Natural killer cell (primary cell): ENCODE measurements at regions not wholly inside any gene's neighbourhood (a gene's known extent, or its start where the extent isn't known, plus 50 kb on each side); places are given as distances from the start of the nearest gene placed in this dataset.

ENCODE experiments used
- ATAC-seq, 3 donors: fragments of 150-1000 bp in 2 of 3; fragments of 200-7000 bp in 1 of 3; cut with Tn5 transposase; 1 replicate in 1 of 3; 2 replicates in 2 of 3; pipeline ENCODE4 v1.10.0; 2021; ENCODE audit warnings: mild to moderate bottlenecking in 2 of 3, moderate library complexity in 2 of 3
- DNase-seq, 2 donors: peaks; one replicate each; pipeline versions ENCODE4 v3.0.0 to v3.0.0-alpha.2; 2013 to 2021; ENCODE audit warnings: mixed read lengths in 1 of 2
- H3K27ac ChIP-seq: one replicate; pipeline ENCODE4 v1.5.1; 2013; ENCODE audit warnings: mild to moderate bottlenecking, low read length
- H3K27me3 ChIP-seq: one replicate; pipeline ENCODE4 v1.6.1; 2013; ENCODE audit warnings: low read length; ENCODE audit not compliant: control insufficient read depth, insufficient read depth
- H3K36me3 ChIP-seq: one replicate; pipeline ENCODE4 v1.6.1; 2013; ENCODE audit warnings: low read length; ENCODE audit not compliant: control insufficient read depth, insufficient read depth
- H3K4me1 ChIP-seq: one replicate; pipeline ENCODE4 v1.6.1; 2013; ENCODE audit warnings: low read length; ENCODE audit not compliant: control insufficient read depth, insufficient read depth
- H3K4me3 ChIP-seq: one replicate; pipeline ENCODE4 v1.5.1; 2013; ENCODE audit warnings: low read length
- H3K9me3 ChIP-seq: one replicate; pipeline ENCODE4 v1.6.1; 2013; ENCODE audit warnings: low read length; ENCODE audit not compliant: control insufficient read depth, insufficient read depth
- H3K27ac Mint-ChIP-seq, 2 donors: one replicate each; pipeline ENCODE4 v1.8.0; 2022; ENCODE audit warnings: mild to moderate bottlenecking in 2 of 2, mixed read lengths in 2 of 2, moderate library complexity in 1 of 2
- H3K27me3 Mint-ChIP-seq, 2 donors: one replicate each; pipeline ENCODE4 v1.8.0; 2022; ENCODE audit warnings: low read depth in 2 of 2, mixed read lengths in 2 of 2
- H3K36me3 Mint-ChIP-seq: one replicate; pipeline ENCODE4 v1.8.0; 2022; ENCODE audit warnings: mixed read lengths
- H3K4me1 Mint-ChIP-seq, 2 donors: one replicate each; pipeline ENCODE4 v1.8.0; 2022; ENCODE audit warnings: mixed read lengths in 2 of 2
- H3K4me3 Mint-ChIP-seq: one replicate; pipeline ENCODE4 v1.8.0; 2022; ENCODE audit warnings: mild to moderate bottlenecking, moderate library complexity, mixed read lengths
- H3K9me3 Mint-ChIP-seq, 2 donors: one replicate each; pipeline ENCODE4 v1.8.0; 2022; ENCODE audit warnings: mixed read lengths in 2 of 2
- WGBS: methylation state at CpG from one replicate; pipeline ENCODE4 v1.1.7; 2013; ENCODE audit warnings: missing lambda C conversion rate; ENCODE audit not compliant: insufficient coverage; 5-methylcytosine and 5-hydroxymethylcytosine counted together
- intact Hi-C: fragments of 100-400 bp; cut with micrococcal nuclease; formaldehyde crosslinking; loops from one replicate; pipeline ENCODE4 v1.14.2; 2022
- TF ChIP-seq, protein P1 (sequence below): fragments of 200-600 bp; IDR thresholded peaks from one replicate; pipeline ENCODE4 v1.8.0; 2022; ENCODE audit warnings: antibody characterized with exemption

DNA sequence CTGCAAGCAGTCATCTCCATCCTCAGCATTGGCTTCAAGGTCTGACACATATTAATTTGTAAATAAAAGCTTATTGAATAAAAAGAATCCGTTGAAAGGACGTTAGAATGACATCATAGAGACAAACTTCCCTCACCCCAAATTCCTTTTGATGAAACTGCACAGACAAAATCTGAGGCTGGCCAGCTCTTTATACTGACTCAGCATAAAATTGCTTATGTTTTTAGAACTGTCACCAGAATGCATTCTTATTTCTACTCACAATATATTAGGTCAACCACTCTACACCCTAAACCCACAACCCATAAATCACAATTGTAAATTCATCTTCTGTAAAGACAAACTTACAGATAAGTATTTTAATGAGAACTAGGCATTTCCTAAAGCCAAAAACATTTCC is 359.2 kb upstream of the TEX13C start:
- ATAC-seq = no peak
- H3K36me3 ChIP-seq = no peaks in the 10 kb centered on the region
- TF ChIP-seq, protein P1, sequence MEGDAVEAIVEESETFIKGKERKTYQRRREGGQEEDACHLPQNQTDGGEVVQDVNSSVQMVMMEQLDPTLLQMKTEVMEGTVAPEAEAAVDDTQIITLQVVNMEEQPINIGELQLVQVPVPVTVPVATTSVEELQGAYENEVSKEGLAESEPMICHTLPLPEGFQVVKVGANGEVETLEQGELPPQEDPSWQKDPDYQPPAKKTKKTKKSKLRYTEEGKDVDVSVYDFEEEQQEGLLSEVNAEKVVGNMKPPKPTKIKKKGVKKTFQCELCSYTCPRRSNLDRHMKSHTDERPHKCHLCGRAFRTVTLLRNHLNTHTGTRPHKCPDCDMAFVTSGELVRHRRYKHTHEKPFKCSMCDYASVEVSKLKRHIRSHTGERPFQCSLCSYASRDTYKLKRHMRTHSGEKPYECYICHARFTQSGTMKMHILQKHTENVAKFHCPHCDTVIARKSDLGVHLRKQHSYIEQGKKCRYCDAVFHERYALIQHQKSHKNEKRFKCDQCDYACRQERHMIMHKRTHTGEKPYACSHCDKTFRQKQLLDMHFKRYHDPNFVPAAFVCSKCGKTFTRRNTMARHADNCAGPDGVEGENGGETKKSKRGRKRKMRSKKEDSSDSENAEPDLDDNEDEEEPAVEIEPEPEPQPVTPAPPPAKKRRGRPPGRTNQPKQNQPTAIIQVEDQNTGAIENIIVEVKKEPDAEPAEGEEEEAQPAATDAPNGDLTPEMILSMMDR = no peak

DNA sequence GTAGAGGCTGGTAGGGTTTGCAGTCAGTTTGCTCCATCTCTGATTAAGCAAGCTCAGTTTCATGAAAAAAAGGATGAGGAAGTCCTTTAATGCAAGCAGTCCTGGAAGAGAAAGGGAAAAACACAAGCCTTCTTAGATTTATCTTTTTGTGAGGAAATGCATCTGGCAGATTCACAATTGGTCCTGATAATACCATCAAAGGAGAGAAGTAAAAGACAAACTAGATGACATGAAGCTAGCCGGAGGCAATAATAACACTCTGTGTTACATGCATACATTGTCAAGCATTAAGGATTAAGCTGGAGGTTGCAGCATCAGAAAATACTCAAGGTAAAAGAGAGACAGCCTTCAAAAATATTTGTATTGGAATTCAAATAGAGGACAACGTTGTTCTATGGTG is 356.0 kb upstream of the TEX13C start, which contains the start of gene TENM1:
Gene TENM1, minus strand, starts transcription at position 101 of the 400 bp plus-strand sequence.
- no peak within 1 kb of the TSS for H3K4me3 Mint-ChIP-seq
- no peaks in the 10 kb centered on the region for H3K4me1 Mint-ChIP-seq
- 78% methylated on average over 2 of the region's 2 CpGs for WGBS
- no peaks in the 10 kb centered on the region for H3K36me3 ChIP-seq
- no peaks in the 10 kb centered on the region for H3K36me3 Mint-ChIP-seq
- DNase-seq (no peak), ATAC-seq (no peak)
- no peaks in the 10 kb centered on the region for H3K9me3 ChIP-seq
- TF ChIP-seq, protein P1 = no peak
- H3K27me3 Mint-ChIP-seq = peaks cover 0 to 7% of the 10 kb centered on the region in 2 donors
- no peak within 1 kb of the TSS for H3K4me3 ChIP-seq
- no peaks in the 10 kb centered on the region for H3K27me3 ChIP-seq
- no peak within 1 kb of the TSS for H3K27ac ChIP-seq
- H3K4me1 ChIP-seq = no peaks in the 10 kb centered on the region
- H3K27ac Mint-ChIP-seq = no peak within 1 kb of the TSS
- H3K9me3 Mint-ChIP-seq = no peaks in the 10 kb centered on the region
- intact Hi-C loops = no loop called here

More for the DNA sequence above, 359.2 kb upstream of the TEX13C start:
- H3K27me3 ChIP-seq = no peaks in the 10 kb centered on the region
- H3K4me3 ChIP-seq = no peak overlapping the region
- H3K36me3 Mint-ChIP-seq = no peaks in the 10 kb centered on the region
- DNase-seq = no peak
- H3K27me3 Mint-ChIP-seq = peaks cover 6 to 11% of the 10 kb centered on the region in 2 donors
- no peaks in the 10 kb centered on the region for H3K4me1 ChIP-seq
- no peak overlapping the region for H3K4me3 Mint-ChIP-seq
- no peak overlapping the region for H3K27ac Mint-ChIP-seq
- H3K9me3 ChIP-seq = no peaks in the 10 kb centered on the region
- no peaks in the 10 kb centered on the region for H3K9me3 Mint-ChIP-seq
- WGBS = 61% methylated on average over 2 of the region's 2 CpGs
- intact Hi-C loops = no loop called here
- H3K4me1 Mint-ChIP-seq = no peaks in the 10 kb centered on the region
- no peak overlapping the region for H3K27ac ChIP-seq

DNA sequence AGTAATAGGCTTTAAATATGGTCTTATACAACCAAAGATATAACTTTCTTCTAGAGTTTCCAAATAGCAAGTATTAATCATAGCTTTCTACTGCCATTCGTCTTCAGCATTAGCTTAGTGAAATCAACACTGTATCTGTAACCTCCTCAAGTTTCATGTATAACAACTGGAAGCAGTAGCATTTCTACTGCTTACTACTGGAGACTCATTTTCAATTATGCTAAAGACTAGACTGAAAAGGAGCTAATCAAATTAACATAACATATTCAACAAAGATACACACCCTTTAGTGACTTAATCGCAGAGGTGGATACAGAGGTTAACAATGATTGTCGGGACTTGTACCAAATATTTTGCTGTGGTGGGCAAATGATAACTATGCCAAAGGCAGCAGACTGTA is 344.2 kb upstream of the TEX13C start:
- TF ChIP-seq, protein P1 = no peak
- 56% methylated on average over 1 of the region's 3 CpGs for WGBS

DNA sequence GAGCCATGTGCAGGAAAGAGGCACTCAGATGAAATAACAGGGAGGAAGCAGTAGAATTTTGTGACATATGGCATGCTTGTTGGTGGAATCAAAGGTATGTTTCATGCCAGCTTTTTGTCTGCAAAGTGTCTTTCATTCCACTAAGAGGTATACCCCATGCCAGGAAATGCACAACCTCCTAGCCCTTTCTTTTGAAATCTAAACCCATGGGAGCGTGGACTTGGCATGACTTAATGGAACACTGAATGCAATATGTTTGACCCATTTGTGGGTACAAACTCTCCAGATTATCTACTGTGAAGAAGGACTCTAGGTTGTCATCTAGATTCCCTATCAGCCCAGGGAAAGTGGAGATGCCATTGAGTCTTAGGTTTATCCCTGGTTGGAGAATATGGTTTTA is 338.3 kb upstream of the TEX13C start:
- intact Hi-C loops = no loop called here
- H3K36me3 Mint-ChIP-seq = no peaks in the 10 kb centered on the region

More for the DNA sequence above, 344.2 kb upstream of the TEX13C start:
- H3K27me3 Mint-ChIP-seq = no peaks in the 10 kb centered on the region
- ATAC-seq (no peak), DNase-seq (no peak)
- H3K4me1 ChIP-seq = no peaks in the 10 kb centered on the region
- H3K4me1 Mint-ChIP-seq = no peaks in the 10 kb centered on the region
- H3K36me3 Mint-ChIP-seq = no peaks in the 10 kb centered on the region
- H3K36me3 ChIP-seq = no peaks in the 10 kb centered on the region
- H3K27ac Mint-ChIP-seq = no peak overlapping the region
- H3K27ac ChIP-seq = no peak overlapping the region
- H3K9me3 Mint-ChIP-seq = no peaks in the 10 kb centered on the region
- no peak overlapping the region for H3K4me3 ChIP-seq
- H3K9me3 ChIP-seq = no peaks in the 10 kb centered on the region
- H3K27me3 ChIP-seq = no peaks in the 10 kb centered on the region
- intact Hi-C loops = no loop called here
- no peak overlapping the region for H3K4me3 Mint-ChIP-seq

More for the DNA sequence above, 338.3 kb upstream of the TEX13C start:
- Histone ChIP-seq H3K36me3 (no peaks in the 10 kb centered on the region), H3K9me3 (no peaks in the 10 kb centered on the region), H3K4me1 (no peaks in the 10 kb centered on the region), H3K27ac (no peak overlapping the region), H3K27me3 (no peaks in the 10 kb centered on the region), H3K4me3 (no peak overlapping the region)
- Mint-ChIP-seq H3K9me3 (no peaks in the 10 kb centered on the region), H3K4me3 (no peak overlapping the region), H3K27ac (no peak overlapping the region), H3K27me3 (peaks cover 0 to 16% of the 10 kb centered on the region in 2 donors), H3K4me1 (no peaks in the 10 kb centered on the region)
- no peak for DNase-seq
- WGBS = 100% methylated on average over 1 of the region's 1 CpG
- TF ChIP-seq, protein P1 = no peak
- no peak for ATAC-seq
